ENCODE measurements at regions not wholly inside any gene's neighbourhood (a gene's known extent, or its start where the extent isn't known, plus 50 kb on each side); places are given as distances from the start of the nearest gene placed in this dataset.

DNA sequence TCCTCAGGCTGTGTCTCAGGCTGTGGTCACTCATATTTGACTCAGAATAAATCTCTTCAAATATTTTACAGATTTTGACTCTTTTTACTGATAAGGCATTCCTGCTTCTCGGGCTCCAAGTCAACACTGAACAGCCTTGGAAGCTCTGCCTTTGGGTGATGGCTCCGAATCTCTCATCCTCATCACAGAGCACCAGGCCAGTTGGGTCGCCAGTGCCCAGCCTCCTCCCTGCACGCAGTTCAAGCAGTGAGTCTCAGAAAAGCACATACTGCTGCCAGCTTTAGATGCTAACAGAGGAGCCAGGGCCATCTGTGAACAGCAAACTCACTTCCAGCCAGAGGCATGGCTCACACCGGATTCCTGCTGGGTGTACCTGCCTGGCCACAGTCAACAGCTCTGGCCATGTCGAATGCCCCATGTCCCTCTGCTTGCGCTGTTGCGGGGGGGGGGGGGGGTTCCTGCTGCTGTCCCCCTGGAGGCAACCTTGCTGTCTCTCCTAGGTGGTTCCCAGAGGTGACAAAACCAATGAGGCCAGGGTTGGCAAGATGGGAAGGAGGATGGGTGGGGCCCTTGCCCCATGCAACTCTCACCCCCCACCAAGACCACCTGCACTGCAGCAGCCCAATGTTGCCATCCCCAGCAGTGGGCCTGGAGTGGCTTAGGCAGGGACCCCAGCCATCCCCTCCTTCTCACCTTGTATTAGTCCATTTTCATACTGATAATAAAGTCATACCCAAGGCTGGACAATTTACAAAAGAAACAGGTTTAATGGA, 248.8 kb downstream of the ERMARD start:
- no peak for DNase-seq (ENCODE audit: low read depth)

DNA sequence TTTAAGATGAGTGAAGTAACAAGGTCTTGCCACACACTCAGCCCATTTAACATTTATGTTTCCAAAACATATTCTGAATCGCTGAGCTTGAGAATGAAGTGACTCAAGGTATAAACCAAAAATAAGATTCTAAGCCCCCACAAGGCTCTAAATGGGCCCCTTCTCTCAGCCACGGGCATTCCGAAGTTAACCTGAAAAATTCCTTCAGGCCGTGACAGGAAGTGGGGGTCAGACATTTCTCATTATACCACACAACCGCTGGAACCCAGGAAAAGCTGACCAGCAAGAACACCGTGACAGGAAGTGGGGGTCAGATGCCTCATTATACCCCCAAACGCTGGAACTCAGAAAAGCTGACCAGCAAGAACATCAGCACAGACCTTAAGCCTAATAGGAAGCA, 247.9 kb downstream of the ERMARD start:
- DNase-seq (ENCODE audit: low read depth) = peak; percentile 29

DNA sequence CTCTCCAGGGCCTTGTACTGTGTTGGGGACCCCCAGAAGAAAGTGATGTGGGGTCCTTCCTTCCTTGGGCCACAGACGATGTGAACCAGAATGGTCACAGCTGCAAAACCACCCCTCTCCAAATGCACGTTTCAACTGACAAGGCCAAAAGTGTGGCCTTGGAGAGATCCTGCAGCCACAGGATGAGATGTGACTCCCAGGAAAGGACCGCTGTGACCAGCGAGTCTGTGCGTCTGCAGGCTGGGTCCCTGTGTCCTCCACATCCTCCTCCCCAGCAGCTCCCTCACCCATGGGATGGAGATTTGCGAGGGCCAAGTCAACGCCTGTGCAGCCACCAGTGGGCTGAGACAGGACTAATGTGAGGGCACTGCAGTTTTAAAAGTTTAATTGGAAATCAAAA, 247.0 kb downstream of the ERMARD start:
- DNase-seq (ENCODE audit: low read depth) = no peak

DNA sequence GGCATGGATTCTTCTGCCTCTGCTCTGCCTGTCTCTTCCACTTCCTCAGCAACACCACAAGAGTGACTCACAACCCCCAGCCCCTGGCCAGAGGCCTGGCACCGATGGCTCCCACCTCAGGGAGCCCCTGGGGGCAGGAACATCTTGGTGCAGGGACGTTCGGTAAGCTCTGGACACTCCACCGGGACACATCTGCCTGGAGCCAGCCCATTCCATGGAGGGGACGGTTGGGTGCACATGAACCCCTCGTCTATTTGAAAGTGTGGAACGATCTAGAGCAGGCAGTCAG, 246.5 kb downstream of the ERMARD start:
- DNase-seq (ENCODE audit: low read depth) = peak; percentile 60

DNA sequence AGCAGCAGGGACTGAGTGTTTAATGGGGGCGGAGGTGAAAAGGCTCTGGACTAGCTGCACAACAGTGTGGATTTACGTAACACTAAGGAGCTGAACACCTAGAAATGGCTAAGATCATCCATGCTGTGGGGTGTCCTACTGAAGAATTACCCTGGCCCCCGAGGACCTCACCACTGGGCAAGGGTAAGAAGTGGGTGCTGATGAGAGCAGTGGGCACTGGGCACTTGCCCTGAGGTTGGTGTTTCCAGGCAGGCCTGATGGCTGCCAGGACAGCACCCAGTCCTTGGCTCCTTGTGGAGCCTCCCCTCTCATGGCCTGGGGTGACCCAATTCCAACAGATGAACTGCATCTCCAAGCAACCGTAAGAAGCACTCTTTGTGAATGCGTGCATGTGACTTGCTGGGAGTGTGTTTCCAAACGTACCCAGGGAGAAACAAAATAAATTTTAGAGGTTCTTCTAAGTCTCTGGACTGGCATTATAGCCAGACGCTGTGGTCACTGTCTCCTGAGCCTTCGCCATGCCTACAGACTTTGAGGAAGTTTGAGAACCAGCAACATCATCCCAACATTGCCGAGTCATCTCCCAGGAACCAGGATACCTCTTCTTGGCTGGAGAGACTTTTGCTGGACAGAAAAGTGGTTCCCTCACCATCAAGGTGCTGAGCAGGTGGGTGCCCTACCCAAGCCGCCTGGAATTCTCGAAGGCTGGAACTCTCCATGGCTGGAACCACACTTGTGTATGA, 245.9 kb downstream of the ERMARD start:
- DNase-seq (ENCODE audit: low read depth) = no peak

DNA sequence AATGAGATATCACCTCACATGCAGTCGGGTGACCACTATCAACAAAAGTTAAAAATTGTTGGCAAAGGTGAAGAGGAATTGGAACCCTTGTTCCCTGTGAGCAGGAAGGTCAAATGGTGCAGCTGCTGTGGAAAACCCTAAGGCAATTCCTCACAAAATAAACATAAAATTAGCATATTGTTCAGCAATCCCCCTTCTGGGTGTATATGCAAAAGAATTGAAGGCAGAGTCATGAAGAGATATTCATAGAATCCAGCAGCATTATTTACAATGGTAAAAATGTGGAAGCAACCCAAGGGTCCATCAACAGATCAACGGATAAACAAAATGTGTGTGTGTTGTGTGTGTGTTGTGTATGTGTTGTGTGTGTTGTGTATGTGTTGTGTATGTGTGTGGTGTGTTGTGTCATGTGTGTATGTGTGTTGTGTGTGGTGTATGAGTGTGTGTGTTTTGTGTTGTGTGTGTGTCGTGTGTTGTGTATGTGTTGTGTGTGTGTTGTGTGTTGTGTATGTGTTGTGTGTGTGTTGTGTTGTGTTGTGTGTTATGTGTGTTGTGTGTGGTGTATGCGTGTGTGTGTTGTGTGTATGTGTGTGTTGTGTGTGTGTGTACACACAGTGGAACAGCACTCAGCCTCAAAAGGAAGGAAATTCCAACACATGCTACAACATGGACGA, 245.1 kb downstream of the ERMARD start:
- no peak for DNase-seq (ENCODE audit: low read depth)

DNA sequence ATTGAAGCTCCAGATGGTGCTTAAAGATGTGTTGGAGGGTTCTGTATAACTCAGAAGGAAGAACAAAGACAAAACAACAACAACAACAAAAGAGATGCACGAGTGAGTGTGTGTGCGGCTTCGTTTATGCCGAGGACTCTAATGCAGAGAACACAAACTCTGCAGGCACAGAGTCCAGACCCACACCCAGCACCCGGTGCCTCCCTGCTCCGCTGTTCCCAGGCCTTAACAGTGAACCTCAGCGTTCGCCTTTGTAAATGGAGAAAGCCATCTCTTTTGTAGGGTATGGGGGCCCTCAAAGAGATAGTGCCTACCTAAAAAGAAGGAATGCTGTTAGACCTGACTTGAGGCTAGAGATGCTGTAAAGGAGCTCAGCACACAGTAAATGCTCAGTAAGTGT, 243.3 kb downstream of the ERMARD start:
- DNase-seq (ENCODE audit: low read depth) = no peak

DNA sequence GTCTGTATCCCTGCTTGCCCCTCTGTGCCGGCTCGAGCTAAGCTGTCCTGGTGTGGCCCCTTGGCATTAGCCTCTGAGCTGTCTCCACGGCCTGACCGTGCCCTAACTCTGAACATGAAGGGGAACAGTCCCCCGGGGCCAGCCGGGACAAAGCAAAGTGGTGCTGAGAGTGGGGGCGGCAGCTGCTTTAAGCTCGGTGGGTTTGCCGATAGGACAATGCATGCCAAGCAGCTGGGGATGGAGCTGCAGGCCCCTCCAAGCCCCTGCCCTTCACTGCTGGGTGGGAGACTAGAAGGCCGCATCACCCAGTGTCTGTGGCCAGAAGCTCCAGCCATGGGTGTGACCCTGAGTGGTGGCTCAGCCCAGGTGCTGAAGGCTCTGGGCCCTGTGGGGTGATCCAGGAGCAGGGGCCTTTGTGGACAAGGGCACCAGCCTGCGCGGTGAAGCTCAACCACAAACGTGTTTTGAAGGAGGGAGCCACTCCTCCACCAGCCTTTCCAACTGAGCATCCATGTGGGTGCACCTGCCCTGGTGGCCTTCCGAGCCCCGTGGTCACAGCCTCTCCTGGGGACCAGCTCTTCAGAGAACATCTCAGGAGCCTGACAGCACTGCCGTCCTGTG, 242.5 kb downstream of the ERMARD start:
- no peak for DNase-seq (ENCODE audit: low read depth)

DNA sequence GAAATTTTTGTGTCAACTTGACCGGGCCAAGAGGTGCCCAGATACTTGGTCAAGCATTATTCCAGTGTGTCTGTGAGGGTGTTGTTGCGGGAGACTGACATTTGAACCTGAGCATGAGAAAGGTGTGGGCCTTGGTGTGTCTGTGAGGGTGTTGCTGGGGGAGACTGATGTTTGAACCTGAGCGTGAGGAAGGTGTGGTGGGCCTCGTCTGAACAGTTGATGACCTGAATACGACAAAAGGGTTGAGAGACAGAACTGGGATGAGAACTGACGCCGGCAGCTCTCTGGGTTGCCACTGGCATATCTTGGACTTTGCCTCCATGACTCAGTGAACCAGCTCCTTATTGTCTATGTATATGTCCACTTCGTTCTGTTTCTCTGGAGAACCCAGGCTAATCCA, 240.5 kb downstream of the ERMARD start:
- DNase-seq (ENCODE audit: low read depth) = no peak

DNA sequence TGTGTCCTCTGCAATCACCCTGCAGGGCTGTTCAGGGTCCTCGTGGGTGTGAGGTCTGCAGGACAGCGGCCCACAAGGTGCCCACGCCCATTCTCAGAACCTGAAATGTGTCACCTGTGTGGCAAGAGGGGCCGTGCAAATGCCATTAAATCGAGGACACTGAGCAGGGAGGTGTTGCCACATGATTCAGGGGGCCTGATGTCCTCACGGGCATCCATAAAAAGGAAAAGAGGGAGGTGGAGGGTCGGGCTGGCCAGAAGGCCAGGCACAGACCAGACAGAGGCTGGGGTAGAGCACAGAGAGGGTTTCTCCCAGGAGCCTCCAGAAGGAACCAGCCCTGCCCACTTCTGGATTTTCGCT, 239.6 kb downstream of the ERMARD start:
- DNase-seq (ENCODE audit: low read depth) = no peak

DNA sequence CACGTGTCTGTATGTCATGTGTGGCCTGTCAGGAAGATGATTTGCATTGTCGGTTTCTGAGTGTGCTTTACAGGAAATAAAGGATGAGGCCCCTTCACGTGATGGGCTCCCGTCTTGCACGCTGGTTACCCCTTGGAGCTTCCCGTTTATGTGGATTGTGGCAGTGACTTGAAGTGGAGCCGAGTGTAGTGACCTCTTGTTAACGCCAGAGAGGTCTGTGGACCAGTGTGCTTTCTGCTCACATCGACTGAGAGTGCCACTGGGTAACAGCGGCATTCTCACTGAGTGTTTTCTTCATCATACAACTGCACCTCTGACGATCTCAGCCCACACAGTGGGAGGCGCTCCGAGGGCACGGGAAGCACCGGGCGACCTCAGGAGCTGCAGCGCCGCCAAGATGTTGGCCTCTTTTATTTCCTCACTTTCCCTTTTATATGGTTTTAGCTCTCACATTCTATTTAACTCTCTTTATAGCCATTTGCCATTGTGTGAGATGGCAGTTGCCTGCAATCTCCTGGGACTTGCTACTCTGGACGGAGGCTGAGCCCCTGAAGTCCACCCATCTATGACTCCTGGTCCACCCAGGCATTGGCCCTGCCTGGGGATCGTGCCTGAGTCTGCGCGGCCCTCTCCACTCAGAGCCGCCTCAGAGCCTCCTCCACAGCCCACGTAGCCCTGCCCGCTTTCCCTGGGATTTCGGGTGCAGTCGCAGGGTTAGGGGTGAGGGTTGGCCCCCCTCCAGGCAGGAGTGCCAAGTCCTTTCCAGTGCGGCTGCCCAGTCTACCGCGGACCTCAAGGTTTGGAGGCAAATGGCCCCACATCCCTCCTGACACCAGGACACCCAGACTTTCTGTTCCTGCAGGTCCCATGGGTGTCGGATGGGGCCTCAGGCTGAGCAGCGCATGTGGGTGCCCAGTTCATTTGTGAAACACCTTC, 238.9 kb downstream of the ERMARD start:
- DNase-seq (ENCODE audit: low read depth) = peak; percentile 7

DNA sequence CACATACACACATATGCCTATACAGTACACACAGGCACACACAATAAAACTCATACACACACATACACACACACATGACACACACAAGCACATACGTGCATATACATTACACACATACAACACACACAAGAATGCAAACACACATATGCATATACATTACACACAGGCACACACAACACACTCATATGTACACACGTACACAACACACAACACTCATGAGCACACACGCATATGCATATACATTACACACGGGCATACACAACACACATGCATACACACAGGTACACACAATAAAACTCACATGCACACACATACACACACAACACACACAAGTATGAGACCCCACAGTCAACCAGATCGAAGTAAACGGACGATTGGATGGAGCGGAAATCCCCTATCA, 238.2 kb downstream of the ERMARD start:
- DNase-seq (ENCODE audit: low read depth) = no peak

DNA sequence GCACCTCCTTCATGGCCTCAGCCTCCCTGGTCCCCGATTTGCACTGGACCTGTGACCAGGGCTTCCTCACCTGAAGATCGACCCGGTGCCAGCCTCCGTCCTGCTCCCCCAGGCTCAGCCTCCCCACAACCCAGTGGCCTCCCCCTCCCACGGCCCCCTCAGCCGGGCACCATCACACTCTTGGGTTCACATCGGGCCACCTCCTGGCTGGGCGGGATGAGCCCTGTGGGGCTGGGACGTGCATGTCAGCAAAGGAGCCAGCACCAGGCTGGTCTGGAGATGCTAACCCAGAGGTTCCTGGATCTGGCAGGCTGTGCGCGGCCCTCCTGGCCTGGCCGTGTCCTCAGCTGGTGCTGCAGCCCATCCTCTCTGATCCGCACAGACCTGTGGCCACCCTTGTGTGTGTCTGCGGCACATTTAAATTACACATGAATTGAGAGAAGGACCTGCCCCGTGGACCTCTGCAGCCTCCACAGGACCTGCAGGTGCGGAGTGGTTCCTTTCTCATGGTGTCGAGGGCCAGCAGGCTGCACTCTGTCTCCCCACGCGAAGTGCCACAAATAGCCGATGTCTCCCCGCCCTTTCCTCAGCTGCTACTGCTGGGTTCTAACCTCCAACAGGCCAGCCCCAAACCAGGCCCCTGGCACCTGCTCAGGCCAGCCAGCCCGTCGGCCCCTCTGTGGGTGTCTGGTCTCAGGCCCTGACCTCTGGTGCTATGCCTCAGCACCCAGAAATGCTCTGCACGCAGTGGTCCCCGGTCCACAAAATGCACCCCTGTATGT, 237.5 kb downstream of the ERMARD start:
- DNase-seq (ENCODE audit: low read depth) = no peak

DNA sequence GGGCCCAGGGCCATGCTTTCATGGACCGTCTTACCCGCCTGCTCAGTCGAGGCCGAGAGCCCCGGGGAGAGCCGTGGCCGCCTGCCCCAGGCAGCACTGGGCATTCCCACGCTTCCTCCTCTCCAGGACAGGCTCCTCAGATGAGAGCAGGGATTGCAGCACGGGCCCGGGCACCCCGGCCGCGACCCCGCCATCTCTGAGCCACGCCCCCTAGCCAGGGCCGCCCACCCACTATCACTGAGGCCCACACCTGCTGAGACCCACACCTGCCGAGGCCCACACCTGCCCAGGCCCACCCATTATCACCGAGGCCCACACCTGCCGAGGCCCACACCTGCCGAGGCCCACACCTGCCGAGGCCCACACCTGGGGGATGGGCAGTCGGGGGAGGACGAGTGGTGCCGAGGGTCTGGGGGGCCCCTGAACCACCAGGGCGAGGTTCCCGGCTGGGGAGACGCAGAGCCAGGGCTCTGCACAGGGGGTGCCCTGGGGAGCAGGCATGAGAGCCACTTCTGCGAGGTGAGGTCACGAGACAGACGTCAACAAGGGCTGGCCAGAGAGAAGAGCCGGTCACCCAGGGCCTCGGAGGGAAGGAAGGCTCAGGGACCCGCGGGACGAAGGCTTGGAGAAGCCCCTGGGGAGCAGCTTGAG, 235.6 kb downstream of the ERMARD start:
- no peak for DNase-seq (ENCODE audit: low read depth)

DNA sequence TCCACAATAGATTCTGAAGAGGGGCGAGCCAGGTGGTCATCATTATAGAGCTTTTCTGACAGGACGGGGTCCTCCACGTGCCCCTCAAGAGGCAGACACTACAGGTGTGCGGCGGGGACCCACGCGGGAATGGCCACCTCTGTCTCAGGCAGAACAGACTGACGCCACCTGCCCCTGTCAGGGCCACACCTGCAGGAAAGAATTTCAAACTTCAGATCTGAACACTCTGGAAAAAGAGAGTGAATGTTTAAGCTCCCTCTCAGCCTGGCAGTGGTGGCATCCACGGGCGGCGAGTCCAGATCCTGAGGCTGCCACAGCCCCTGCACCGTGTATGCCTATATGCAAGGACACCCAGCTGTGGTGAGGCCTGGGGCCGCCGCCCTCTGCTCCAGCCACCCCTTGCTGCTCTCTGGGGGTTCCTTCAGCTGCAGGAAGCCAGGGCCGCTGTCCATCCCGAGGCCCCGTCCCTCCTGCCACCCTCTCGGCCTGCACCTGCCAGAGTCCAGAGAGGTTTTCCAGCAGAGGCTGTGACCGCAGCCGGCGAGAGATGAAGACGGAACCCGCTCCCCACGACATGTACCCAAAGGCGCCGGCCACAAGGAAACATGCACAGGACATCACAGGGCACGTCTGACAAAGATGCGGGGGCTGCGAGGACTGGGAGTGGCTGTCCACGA, 234.9 kb downstream of the ERMARD start:
- no peak for DNase-seq (ENCODE audit: low read depth)

DNA sequence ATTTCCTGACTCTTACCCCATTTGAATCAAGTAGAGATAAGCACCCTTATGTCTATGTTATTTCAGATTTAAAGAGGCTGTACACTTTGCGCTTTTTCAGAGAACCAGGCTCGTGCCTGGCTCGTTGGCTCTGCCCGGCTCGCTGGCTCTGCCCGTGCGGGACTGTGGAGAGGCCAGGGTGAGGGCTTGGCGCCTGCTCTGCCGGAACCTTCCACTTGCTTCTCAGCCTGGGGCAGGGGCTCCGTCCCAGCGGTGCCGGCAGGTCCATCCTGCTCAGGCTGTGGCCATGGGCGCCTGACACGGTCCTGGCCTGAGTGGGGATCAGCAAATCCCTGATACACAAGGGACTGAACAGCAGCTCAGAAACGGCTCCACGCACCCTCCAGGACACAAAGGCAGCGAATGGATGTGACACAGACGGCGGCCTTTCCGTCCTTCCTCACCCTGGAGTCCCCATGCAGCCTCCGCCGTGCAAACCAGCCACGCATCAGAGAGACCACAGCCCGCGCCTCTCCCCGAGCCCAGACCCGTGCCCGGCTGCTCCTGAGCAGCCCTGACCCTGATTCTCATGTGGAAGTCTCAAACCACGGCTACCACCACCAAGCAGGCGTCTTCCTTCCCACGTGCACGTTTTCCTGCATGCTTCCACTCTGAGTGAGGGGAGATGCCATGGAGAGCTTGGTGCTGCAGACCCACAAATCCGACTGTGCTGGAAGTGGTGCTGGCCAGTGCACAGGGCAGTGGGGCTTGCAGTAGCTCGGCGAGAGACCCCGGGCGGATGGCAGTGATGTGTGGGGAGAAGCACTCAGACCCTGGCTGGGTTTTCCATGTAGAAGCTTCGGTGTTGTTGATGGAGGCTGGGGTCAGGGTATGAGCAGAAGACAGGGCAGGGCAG, 233.9 kb downstream of the ERMARD start:
- DNase-seq (ENCODE audit: low read depth) = no peak

DNA sequence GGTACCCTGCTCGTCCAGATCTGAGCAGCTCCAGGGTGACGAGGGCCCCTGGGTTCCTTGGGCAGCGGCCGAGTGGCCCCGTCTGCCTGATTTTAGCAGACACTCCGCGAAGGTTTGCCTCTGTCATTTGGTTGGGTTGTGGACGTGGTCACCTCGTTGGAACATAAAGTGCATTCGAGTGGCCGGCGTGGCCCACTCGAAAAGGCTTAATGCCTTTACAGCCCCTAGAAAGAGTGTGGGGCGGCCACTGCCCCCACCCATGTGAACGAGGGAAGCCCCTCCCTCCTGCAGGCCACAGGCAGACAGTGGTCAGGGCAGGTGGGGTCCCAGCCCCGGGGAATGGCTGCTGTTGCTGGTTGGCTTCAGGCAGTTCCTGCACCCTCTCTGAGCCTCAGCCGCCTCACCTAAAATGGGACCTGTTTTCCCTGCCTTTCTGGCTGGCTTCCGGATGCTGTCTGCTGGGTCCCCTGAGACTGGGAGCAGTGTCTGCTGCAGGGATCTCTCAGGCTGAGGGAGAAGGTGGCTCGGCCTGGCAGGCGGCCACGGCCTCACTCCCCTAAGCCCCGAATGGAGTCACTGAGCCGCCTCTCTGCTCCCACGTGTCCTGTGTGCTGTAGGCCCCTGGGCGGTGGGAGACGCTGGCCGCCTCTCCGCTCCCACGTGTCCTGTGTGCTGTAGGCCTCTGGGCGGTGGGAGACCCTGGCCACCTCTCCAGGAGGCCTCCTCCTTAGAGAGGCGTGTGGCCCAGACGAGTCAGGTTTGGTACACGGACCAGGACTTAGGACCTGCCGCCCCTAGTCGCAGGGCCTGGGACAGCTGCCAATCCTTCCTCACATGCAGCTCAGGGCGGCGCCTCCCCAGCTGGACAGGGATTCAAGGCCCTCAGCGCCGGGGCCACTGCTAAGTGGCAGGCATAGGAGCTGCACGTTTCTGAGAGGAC, 233.0 kb downstream of the ERMARD start:
- DNase-seq (ENCODE audit: low read depth) = no peak

DNA sequence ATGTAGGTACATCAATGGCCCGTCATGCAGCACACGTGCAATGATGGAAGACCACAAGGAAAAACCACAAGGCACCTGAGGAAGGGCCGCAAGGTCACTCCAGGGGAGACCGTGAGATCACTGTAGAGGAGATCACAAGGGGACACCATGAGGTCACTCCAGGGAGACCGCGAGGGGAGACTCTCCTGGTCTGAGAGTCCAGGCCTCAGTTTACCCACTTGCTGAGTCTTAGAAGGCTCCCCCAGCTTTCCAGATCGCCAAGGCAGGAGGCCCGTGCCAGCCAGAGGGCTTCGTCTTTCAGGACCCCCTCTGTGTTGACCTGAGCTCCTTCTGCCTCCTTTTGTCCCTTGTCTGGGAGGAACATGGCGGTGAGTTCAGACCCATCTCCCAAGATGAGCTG, 232.2 kb downstream of the ERMARD start:
- no peak for DNase-seq (ENCODE audit: low read depth)

Data from M059J (cell line).